Uterus (tissue), 2 donors: ENCODE measurements at regions not wholly inside any gene's neighbourhood (a gene's known extent, or its start where the extent isn't known, plus 50 kb on each side); places are given as distances from the start of the nearest gene placed in this dataset.

Experiments used
- CTCF ChIP-seq, 4 experiments: fragments of 200-600 bp in 2 of 4; fragments of 450-650 bp in 2 of 4; sonication (generic) in 2 of 4; IDR thresholded peaks; one replicate each; pipeline ENCODE4 v1.5.1; 2016 to 2019; ENCODE audit warnings: antibody characterized with exemption in 4 of 4, mild to moderate bottlenecking in 2 of 4, moderate library complexity in 1 of 4
- POLR2A ChIP-seq, 2 donors: fragments of 450-650 bp; IDR thresholded peaks; one replicate each; pipeline ENCODE4 v1.6.1; 2016; ENCODE audit warnings: antibody characterized with exemption in 2 of 2, mild to moderate bottlenecking in 1 of 2, moderate library complexity in 1 of 2

DNA sequence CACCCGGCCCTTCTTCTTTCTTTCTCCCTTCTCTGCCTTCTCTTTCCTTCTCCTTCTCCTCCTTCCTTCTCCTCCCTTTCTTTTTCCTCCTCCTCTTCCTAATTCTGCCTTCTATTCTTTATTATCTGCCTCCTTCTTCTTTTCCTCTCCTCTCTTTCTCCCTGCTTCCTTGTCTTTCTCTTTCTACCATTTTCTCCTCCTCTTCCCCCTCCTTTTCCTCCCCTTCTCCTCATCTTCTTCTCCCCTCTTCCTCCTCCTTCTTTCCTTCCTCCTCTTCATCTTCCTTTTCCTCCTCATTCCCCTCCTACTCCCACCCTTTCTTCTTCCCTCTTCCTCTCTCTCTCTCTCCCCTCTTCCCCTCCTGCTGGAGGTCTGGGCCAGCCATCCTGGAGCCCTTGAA, 294.9 kb upstream of the CRY1 start:
- TF ChIP-seq CTCF (IDR thresholded peaks at IDR 0.05) (no peak), POLR2A (IDR thresholded peaks at IDR 0.05) (no peak)
